B cell (primary cell): ENCODE measurements at regions not wholly inside any gene's neighbourhood (a gene's known extent, or its start where the extent isn't known, plus 50 kb on each side); places are given as distances from the start of the nearest gene placed in this dataset.

Source experiments
- CTCF ChIP-seq: fragments of 200-600 bp; IDR thresholded peaks from one replicate; pipeline ENCODE4 v1.8.0; 2022; ENCODE audit warnings: antibody characterized with exemption, mild to moderate bottlenecking
- EZH2 ChIP-seq: IDR thresholded peaks from 2 replicates; pipeline ENCODE4 v1.6.1; 2012; ENCODE audit warnings: borderline replicate concordance, low read depth, mild to moderate bottlenecking, moderate library complexity, low read length; ENCODE audit not compliant: insufficient read depth, poor library complexity, severe bottlenecking

GRCh38 chr20:22159276-22159675 lies 425.1 kb downstream of the FOXA2 start:
- TF ChIP-seq CTCF (no peak), EZH2 (no peak)
